ENCODE measurements at regions not wholly inside any gene's neighbourhood (a gene's known extent, or its start where the extent isn't known, plus 50 kb on each side); places are given as distances from the start of the nearest gene placed in this dataset.

GRCh38 chr3:164209363-164209762 lies 868.9 kb downstream of the SI start:
- Histone ChIP-seq H3K4me3 (ENCODE audit: low read length in 2 of 2) (no peak overlapping the region), H3K27me3 (ENCODE audit: control insufficient read depth in 1 of 2, insufficient read depth in 2 of 2, low read length in 1 of 2) (no peaks in the 10 kb centered on the region), H3K36me3 (ENCODE audit: control insufficient read depth in 1 of 2, insufficient read depth in 2 of 2, low read length in 1 of 2) (no peaks in the 10 kb centered on the region), H3K4me1 (ENCODE audit: control insufficient read depth in 1 of 2, insufficient read depth in 2 of 2, low read length in 2 of 2) (no peaks in the 10 kb centered on the region), H3K9me3 (ENCODE audit: control insufficient read depth, low read length) (no peaks in the 10 kb centered on the region), H3K27ac (ENCODE audit: low read depth in 1 of 2, low read length in 2 of 2) (no peak overlapping the region)
- 23 to 30% methylated on average over 1 of the region's 1 CpG for WGBS, 2 donors
- DNase-seq (no peak), ATAC-seq (ENCODE audit: low FRiP score) (no peak)
- intact Hi-C loops (cut with DNase I), result no loop called here

GRCh38 chr3:164208821-164209220 lies 869.5 kb downstream of the SI start:
- intact Hi-C loops (cut with DNase I), result no loop called here
- H3K27ac ChIP-seq (ENCODE audit: low read depth in 1 of 2, low read length in 2 of 2), result no peak overlapping the region
- DNase-seq (no peak), ATAC-seq (ENCODE audit: low FRiP score) (no peak)
- no peaks in the 10 kb centered on the region for H3K36me3 ChIP-seq (ENCODE audit: control insufficient read depth in 1 of 2, insufficient read depth in 2 of 2, low read length in 1 of 2)
- no peaks in the 10 kb centered on the region for H3K4me1 ChIP-seq (ENCODE audit: control insufficient read depth in 1 of 2, insufficient read depth in 2 of 2, low read length in 2 of 2)
- no peak overlapping the region for H3K4me3 ChIP-seq (ENCODE audit: low read length in 2 of 2)
- no peaks in the 10 kb centered on the region for H3K9me3 ChIP-seq (ENCODE audit: control insufficient read depth, low read length)
- H3K27me3 ChIP-seq (ENCODE audit: control insufficient read depth in 1 of 2, insufficient read depth in 2 of 2, low read length in 1 of 2), result no peaks in the 10 kb centered on the region
- 20 to 53% methylated on average over 2 of the region's 2 CpGs for WGBS, 2 donors

DNA sequence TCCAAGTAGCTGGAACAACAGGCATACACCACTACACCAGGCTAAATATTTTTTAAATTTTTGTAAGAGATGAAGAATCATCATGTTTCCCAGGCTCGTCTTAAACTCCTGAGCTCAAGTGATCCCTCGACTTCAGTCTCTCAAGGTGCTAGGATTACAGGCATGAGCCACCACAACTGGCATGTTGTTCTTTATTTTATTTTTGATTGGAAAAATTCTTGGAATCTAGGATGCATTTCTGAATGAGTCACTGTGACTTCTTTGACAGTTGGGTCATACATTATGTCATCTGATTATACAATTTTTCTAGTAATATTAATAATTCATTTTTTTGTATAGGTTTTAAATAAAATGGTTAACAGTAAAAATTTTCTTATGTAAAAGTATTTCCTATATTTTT lies 870.2 kb downstream of the SI start:
- 18 to 35% methylated on average over 2 of the region's 2 CpGs for WGBS, 2 donors
- Histone ChIP-seq H3K27ac (ENCODE audit: low read depth in 1 of 2, low read length in 2 of 2) (no peak overlapping the region), H3K4me3 (ENCODE audit: low read length in 2 of 2) (no peak overlapping the region), H3K27me3 (ENCODE audit: control insufficient read depth in 1 of 2, insufficient read depth in 2 of 2, low read length in 1 of 2) (no peaks in the 10 kb centered on the region), H3K4me1 (ENCODE audit: control insufficient read depth in 1 of 2, insufficient read depth in 2 of 2, low read length in 2 of 2) (no peaks in the 10 kb centered on the region), H3K36me3 (ENCODE audit: control insufficient read depth in 1 of 2, insufficient read depth in 2 of 2, low read length in 1 of 2) (no peaks in the 10 kb centered on the region), H3K9me3 (ENCODE audit: control insufficient read depth, low read length) (no peaks in the 10 kb centered on the region)
- intact Hi-C loops (cut with DNase I), result no loop called here
- no peak for ATAC-seq (ENCODE audit: low FRiP score)
- DNase-seq, result no peak

DNA sequence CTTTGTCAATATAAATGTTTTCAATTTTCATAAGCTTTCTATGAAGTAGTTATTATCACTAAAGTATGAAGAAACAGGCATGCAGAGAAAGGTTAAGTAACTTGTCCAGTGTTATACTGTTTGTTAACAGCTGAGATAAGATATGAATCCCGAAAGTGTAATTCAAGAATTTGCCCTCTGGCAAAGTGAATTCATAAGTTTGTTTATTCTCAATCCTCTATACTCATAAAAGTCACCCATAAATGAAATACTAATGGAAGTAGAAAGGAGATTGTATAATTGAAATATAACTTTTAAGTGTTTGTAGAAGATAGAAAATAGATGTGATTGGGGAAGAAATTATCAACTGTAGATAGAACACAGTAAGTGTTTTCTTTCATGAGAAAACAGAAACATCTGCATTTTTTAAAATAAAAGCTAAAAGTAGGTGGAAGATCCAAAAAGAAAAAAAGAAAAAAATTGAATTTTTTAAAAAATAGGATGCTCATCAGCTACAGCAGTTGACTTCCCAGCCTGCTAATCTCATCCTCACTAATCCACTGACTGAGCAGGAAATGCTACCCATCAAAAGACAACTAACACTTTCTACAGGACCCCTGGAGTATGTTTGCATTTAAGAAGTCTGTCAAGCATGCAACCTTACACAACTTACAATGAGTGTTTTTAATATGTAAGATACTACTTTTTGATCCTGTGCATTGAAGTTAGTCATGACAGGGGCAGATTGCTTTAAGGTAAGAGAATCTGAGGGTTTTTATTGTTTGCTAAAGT lies 878.1 kb downstream of the SI start:
- Histone ChIP-seq H3K27ac (ENCODE audit: low read depth in 1 of 2, low read length in 2 of 2) (no peak overlapping the region), H3K9me3 (ENCODE audit: control insufficient read depth, low read length) (no peaks in the 10 kb centered on the region), H3K4me1 (ENCODE audit: control insufficient read depth in 1 of 2, insufficient read depth in 2 of 2, low read length in 2 of 2) (no peaks in the 10 kb centered on the region), H3K36me3 (ENCODE audit: control insufficient read depth in 1 of 2, insufficient read depth in 2 of 2, low read length in 1 of 2) (no peaks in the 10 kb centered on the region), H3K27me3 (ENCODE audit: control insufficient read depth in 1 of 2, insufficient read depth in 2 of 2, low read length in 1 of 2) (no peaks in the 10 kb centered on the region), H3K4me3 (ENCODE audit: low read length in 2 of 2) (no peak overlapping the region)
- intact Hi-C loops (cut with DNase I), result no loop called here
- DNase-seq (no peak), ATAC-seq (ENCODE audit: low FRiP score) (no peak)
- 11 to 18% methylated on average over 1 of the region's 1 CpG for WGBS, 2 donors

- intact Hi-C loops (cut with DNase I), result no loop called here
- ATAC-seq (ENCODE audit: low FRiP score) (no peak), DNase-seq (no peak)
- Histone ChIP-seq H3K27me3 (ENCODE audit: control insufficient read depth in 1 of 2, insufficient read depth in 2 of 2, low read length in 1 of 2) (no peaks in the 10 kb centered on the region), H3K27ac (ENCODE audit: low read depth in 1 of 2, low read length in 2 of 2) (no peak overlapping the region), H3K36me3 (ENCODE audit: control insufficient read depth in 1 of 2, insufficient read depth in 2 of 2, low read length in 1 of 2) (no peaks in the 10 kb centered on the region), H3K4me3 (ENCODE audit: low read length in 2 of 2) (no peak overlapping the region), H3K9me3 (ENCODE audit: control insufficient read depth, low read length) (no peaks in the 10 kb centered on the region), H3K4me1 (ENCODE audit: control insufficient read depth in 1 of 2, insufficient read depth in 2 of 2, low read length in 2 of 2) (no peaks in the 10 kb centered on the region)
- 89 to 94% methylated on average over 2 of the region's 2 CpGs for WGBS, 2 donors
Observed at GRCh38 chr3:164196477-164196876, 881.8 kb downstream of the SI start.

DNA sequence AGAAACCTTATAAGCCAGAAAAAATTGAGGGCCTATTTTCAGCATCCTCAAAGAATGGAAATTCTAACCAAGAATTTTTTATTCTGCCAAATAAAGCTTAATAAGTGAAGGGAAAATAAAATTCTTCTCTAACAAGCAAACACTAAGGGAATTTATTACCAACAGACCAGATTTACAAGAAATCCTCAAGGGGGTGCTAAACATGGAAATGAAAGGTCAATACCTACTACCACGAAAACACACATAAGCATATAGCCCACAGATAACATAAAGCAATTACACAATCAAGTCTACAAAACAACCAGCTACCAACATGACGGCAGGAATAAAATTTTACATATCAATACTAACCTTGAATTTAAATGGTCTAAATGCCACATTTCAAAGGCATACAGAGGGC lies 883.5 kb downstream of the SI start:
- H3K4me1 ChIP-seq (ENCODE audit: control insufficient read depth in 1 of 2, insufficient read depth in 2 of 2, low read length in 2 of 2), result no peaks in the 10 kb centered on the region

GRCh38 chr3:164192974-164193373 lies 885.3 kb downstream of the SI start:
- WGBS, 2 donors, result 69 to 84% methylated on average over 4 of the region's 4 CpGs
- ATAC-seq (ENCODE audit: low FRiP score), result no peak

More for the DNA sequence above, 883.5 kb downstream of the SI start:
- Histone ChIP-seq H3K36me3 (ENCODE audit: control insufficient read depth in 1 of 2, insufficient read depth in 2 of 2, low read length in 1 of 2) (no peaks in the 10 kb centered on the region), H3K9me3 (ENCODE audit: control insufficient read depth, low read length) (no peaks in the 10 kb centered on the region), H3K27me3 (ENCODE audit: control insufficient read depth in 1 of 2, insufficient read depth in 2 of 2, low read length in 1 of 2) (no peaks in the 10 kb centered on the region), H3K27ac (ENCODE audit: low read depth in 1 of 2, low read length in 2 of 2) (no peak overlapping the region), H3K4me3 (ENCODE audit: low read length in 2 of 2) (no peak overlapping the region)
- DNase-seq, result no peak
- no peak for ATAC-seq (ENCODE audit: low FRiP score)
- WGBS, 2 donors, result 77 to 87% methylated on average over 2 of the region's 2 CpGs
- intact Hi-C loops (cut with DNase I), result no loop called here

DNA sequence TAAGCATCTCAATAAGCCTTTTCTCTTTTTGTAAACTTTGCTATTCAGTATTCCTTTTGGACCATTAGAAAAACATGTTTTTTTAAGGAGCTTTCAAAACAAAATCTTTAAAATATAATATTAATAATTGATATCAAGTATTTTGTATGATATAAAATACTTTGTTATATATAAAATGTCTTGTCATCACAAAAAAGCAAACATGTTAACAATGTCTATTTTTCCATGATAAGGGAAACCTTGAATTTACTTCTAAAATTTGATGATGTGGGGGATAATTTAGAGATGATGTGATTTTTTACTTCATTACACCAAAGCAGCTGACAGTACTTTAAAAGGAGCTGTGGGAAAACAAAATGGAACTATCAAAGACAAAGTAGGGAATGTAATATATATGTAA lies 887.7 kb downstream of the SI start:
- ATAC-seq (ENCODE audit: low FRiP score) (no peak), DNase-seq (no peak)
- no peak overlapping the region for H3K27ac ChIP-seq (ENCODE audit: low read depth in 1 of 2, low read length in 2 of 2)
- H3K4me3 ChIP-seq (ENCODE audit: low read length in 2 of 2), result no peak overlapping the region
- intact Hi-C loops (cut with DNase I), result no loop called here
- no peaks in the 10 kb centered on the region for H3K36me3 ChIP-seq (ENCODE audit: control insufficient read depth in 1 of 2, insufficient read depth in 2 of 2, low read length in 1 of 2)
- no peaks in the 10 kb centered on the region for H3K27me3 ChIP-seq (ENCODE audit: control insufficient read depth in 1 of 2, insufficient read depth in 2 of 2, low read length in 1 of 2)
- H3K9me3 ChIP-seq (ENCODE audit: control insufficient read depth, low read length), result no peaks in the 10 kb centered on the region
- no peaks in the 10 kb centered on the region for H3K4me1 ChIP-seq (ENCODE audit: control insufficient read depth in 1 of 2, insufficient read depth in 2 of 2, low read length in 2 of 2)

More at GRCh38 chr3:164192974-164193373, 885.3 kb downstream of the SI start:
- Histone ChIP-seq H3K9me3 (ENCODE audit: control insufficient read depth, low read length) (no peaks in the 10 kb centered on the region), H3K4me1 (ENCODE audit: control insufficient read depth in 1 of 2, insufficient read depth in 2 of 2, low read length in 2 of 2) (no peaks in the 10 kb centered on the region), H3K27ac (ENCODE audit: low read depth in 1 of 2, low read length in 2 of 2) (no peak overlapping the region), H3K36me3 (ENCODE audit: control insufficient read depth in 1 of 2, insufficient read depth in 2 of 2, low read length in 1 of 2) (no peaks in the 10 kb centered on the region), H3K4me3 (ENCODE audit: low read length in 2 of 2) (no peak overlapping the region), H3K27me3 (ENCODE audit: control insufficient read depth in 1 of 2, insufficient read depth in 2 of 2, low read length in 1 of 2) (no peaks in the 10 kb centered on the region)
- intact Hi-C loops (cut with DNase I), result no loop called here
- no peak for DNase-seq

- no peak overlapping the region for H3K27ac ChIP-seq (ENCODE audit: low read depth in 1 of 2, low read length in 2 of 2)
- H3K9me3 ChIP-seq (ENCODE audit: control insufficient read depth, low read length), result peaks cover 2% of the 10 kb centered on the region
- WGBS, 2 donors, result 81 to 94% methylated on average over 3 of the region's 3 CpGs
- no peak overlapping the region for H3K4me3 ChIP-seq (ENCODE audit: low read length in 2 of 2)
- DNase-seq, result no peak
- no peak for ATAC-seq (ENCODE audit: low FRiP score)
- H3K4me1 ChIP-seq (ENCODE audit: control insufficient read depth in 1 of 2, insufficient read depth in 2 of 2, low read length in 2 of 2), result no peaks in the 10 kb centered on the region
- no peaks in the 10 kb centered on the region for H3K27me3 ChIP-seq (ENCODE audit: control insufficient read depth in 1 of 2, insufficient read depth in 2 of 2, low read length in 1 of 2)
- intact Hi-C loops (cut with DNase I), result no loop called here
- H3K36me3 ChIP-seq (ENCODE audit: control insufficient read depth in 1 of 2, insufficient read depth in 2 of 2, low read length in 1 of 2), result no peaks in the 10 kb centered on the region
Observed at GRCh38 chr3:164186095-164186494, 892.2 kb downstream of the SI start.

All from aorta (tissue), 5 donors.